ENCODE measurements at regions not wholly inside any gene's neighbourhood (a gene's known extent, or its start where the extent isn't known, plus 50 kb on each side); places are given as distances from the start of the nearest gene placed in this dataset.

DNA sequence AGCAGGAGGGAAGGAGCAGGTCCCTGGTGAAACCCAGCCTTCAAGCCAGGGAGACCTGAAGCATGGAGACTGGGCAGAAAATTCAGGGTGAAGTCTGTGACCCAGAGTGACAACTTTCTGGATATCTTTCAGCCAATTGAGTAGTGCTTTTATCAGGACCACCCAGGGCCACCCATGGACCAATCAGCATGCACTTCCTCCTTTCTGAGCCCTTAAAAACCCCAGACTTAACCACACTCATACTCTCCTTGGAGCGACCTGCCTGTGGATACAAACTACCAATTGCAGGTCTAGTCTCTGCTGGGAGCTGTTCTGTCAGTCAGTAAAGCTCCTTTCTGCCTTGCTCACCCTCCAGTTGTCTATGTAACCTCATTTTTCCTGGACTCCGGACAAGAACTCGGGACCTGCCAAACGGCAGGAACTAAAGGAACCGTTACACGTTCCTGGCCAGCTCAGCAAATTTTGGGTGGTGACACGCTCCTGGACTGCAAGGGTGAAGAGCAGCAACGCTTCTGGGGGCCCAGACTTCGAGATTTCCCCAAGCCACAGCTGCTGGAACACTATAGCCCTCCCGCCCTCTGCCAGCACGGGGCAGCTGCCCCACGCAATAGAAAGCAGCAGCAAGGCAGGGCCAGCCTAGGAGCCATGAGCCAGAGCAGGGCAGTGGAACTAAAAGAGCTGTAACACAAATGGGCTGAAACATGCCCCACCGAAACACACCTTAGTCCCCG lies 1183.4 kb downstream of the AMY1C start:
- TF ChIP-seq, protein P1, sequence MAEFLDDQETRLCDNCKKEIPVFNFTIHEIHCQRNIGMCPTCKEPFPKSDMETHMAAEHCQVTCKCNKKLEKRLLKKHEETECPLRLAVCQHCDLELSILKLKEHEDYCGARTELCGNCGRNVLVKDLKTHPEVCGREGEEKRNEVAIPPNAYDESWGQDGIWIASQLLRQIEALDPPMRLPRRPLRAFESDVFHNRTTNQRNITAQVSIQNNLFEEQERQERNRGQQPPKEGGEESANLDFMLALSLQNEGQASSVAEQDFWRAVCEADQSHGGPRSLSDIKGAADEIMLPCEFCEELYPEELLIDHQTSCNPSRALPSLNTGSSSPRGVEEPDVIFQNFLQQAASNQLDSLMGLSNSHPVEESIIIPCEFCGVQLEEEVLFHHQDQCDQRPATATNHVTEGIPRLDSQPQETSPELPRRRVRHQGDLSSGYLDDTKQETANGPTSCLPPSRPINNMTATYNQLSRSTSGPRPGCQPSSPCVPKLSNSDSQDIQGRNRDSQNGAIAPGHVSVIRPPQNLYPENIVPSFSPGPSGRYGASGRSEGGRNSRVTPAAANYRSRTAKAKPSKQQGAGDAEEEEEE (CRISPR knock-in tag; IDR thresholded peaks at IDR 0.05; ENCODE audit: borderline replicate concordance), result no peak
- TF ChIP-seq SP5 (CRISPR knock-in tag; IDR thresholded peaks at IDR 0.05; ENCODE audit: borderline replicate concordance, low read depth), result no peak
- TF ChIP-seq, protein P2, sequence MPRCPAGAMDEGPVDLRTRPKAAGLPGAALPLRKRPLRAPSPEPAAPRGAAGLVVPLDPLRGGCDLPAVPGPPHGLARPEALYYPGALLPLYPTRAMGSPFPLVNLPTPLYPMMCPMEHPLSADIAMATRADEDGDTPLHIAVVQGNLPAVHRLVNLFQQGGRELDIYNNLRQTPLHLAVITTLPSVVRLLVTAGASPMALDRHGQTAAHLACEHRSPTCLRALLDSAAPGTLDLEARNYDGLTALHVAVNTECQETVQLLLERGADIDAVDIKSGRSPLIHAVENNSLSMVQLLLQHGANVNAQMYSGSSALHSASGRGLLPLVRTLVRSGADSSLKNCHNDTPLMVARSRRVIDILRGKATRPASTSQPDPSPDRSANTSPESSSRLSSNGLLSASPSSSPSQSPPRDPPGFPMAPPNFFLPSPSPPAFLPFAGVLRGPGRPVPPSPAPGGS (CRISPR knock-in tag; IDR thresholded peaks at IDR 0.05), result no peak
- no peak for TF ChIP-seq EP300 (IDR thresholded peaks at IDR 0.05; ENCODE audit: low read depth in 2 of 2, low read length in 2 of 2)
- TF ChIP-seq EP300 (CRISPR knock-in tag; IDR thresholded peaks at IDR 0.05; ENCODE audit: borderline replicate concordance), result no peak
- no peak for TF ChIP-seq SP2 (CRISPR knock-in tag; IDR thresholded peaks at IDR 0.05)
